K562 (cell line): ENCODE measurements at regions not wholly inside any gene's neighbourhood (a gene's known extent, or its start where the extent isn't known, plus 50 kb on each side); places are given as distances from the start of the nearest gene placed in this dataset.

ENCODE experiments used
- ATAC-seq: fragments of 200-7000 bp; cut with Tn5 transposase; 3 replicates; pipeline ENCODE4 v1.9.1; 2020; ENCODE audit warnings: moderate library complexity
- BruUV-seq: library from RNA; stranded (reverse); fragments of 400-500 nt; replicated peaks from 2 replicates; lab custom pipeline; 2021; lab: Mats Ljungman, UMichigan
- CTCF ChIA-PET: fragments of 300-600 bp; formaldehyde crosslinking; extraction: SDS; loops from one replicate; lab custom pipeline; 2021; ENCODE audit warnings: low intra/inter-chr PET ratio; lab: Yijun Ruan, JAX
- POLR2A ChIA-PET: fragments of 300-600, 350-650 bp; sonication (Branson Sonifier 250); formaldehyde crosslinking; extraction: SDS; loops from one replicate; lab custom pipeline; 2021; ENCODE audit warnings: antibody characterized with exemption, inconsistent platforms; lab: Yijun Ruan, JAX
- DNase-seq, 4 experiments: peaks; one replicate each; pipeline versions ENCODE4 v3.0.0 to v3.0.0-alpha.2; 2011 to 2018; ENCODE audit warnings: low spot score in 3 of 4, mixed read lengths in 3 of 4; ENCODE audit errors: extremely low read depth in 1 of 4
- FAIRE-seq: peaks from 2 replicates; lab custom pipeline; 2011; peaks lifted over from hg19 to GRCh38; lab: Jason Lieb, UNC
- H2AFZ ChIP-seq: 2 replicates; pipeline ENCODE4 v1.6.0; 2011; ENCODE audit warnings: low read depth, low read length, control low read depth, inconsistent platforms
- H3K27ac ChIP-seq: fragments of 200-600 bp; 3 replicates; pipeline ENCODE4 v1.8.0; 2011; ENCODE audit warnings: low read depth, mild to moderate bottlenecking, control low read depth, inconsistent platforms, low read length, moderate library complexity, mixed read lengths; ENCODE audit errors: extremely low read depth
- H3K27me3 ChIP-seq, 2 experiments: fragments of 300-600 bp in 1 of 2; 2 replicates in 1 of 2; 3 replicates in 1 of 2; pipeline versions ENCODE4 v1.6.0 to v1.8.0; 2011; ENCODE audit warnings: inconsistent platforms in 2 of 2, low read length in 2 of 2, mild to moderate bottlenecking in 1 of 2, mixed read lengths in 1 of 2, moderate library complexity in 1 of 2; ENCODE audit not compliant: control insufficient read depth in 2 of 2, insufficient read depth in 2 of 2
- H3K36me3 ChIP-seq: fragments of 300-600 bp; 3 replicates; pipeline ENCODE4 v1.8.0; 2011; ENCODE audit warnings: mild to moderate bottlenecking, low read length, inconsistent platforms; ENCODE audit not compliant: control insufficient read depth, insufficient read depth
- H3K4me1 ChIP-seq, 2 experiments: fragments of 200-600 bp in 1 of 2; replicated peaks in 1 of 2; 2 replicates in 1 of 2; 3 replicates in 1 of 2; pipeline versions ENCODE4 v1.5.1 to v1.8.0; 2011; ENCODE audit warnings: inconsistent platforms in 2 of 2, low read length in 2 of 2, mild to moderate bottlenecking in 1 of 2, mixed read lengths in 1 of 2, moderate library complexity in 1 of 2; ENCODE audit not compliant: control insufficient read depth in 2 of 2, insufficient read depth in 2 of 2
- H3K4me2 ChIP-seq: 2 replicates; pipeline ENCODE4 v1.6.1; 2011; ENCODE audit warnings: low read length, control low read depth, inconsistent platforms, mixed read lengths; ENCODE audit not compliant: insufficient read depth
- H3K4me3 ChIP-seq: fragments of 200-600 bp; sonication (generic), shearing (Covaris generic); 2 replicates; pipeline ENCODE4 v1.5.1; 2016; ENCODE audit warnings: control low read depth, inconsistent platforms
- H3K79me2 ChIP-seq: fragments of 200-600 bp; 3 replicates; pipeline ENCODE4 v1.8.0; 2011; ENCODE audit warnings: low read length, inconsistent platforms; ENCODE audit not compliant: control insufficient read depth, insufficient read depth
- H3K9ac ChIP-seq, 2 experiments: 2 replicates each; pipeline versions ENCODE4 v1.6.0 to v1.6.1; 2011; ENCODE audit warnings: low read depth in 2 of 2, low read length in 2 of 2, control low read depth in 1 of 2, inconsistent platforms in 1 of 2, mild to moderate bottlenecking in 1 of 2, mixed read lengths in 1 of 2; ENCODE audit not compliant: insufficient read depth in 1 of 2
- H3K9me1 ChIP-seq: one replicate; pipeline ENCODE4 v1.6.0; 2011; ENCODE audit warnings: inconsistent platforms, mild to moderate bottlenecking, low read length, moderate library complexity; ENCODE audit not compliant: control insufficient read depth, insufficient read depth
- H3K9me3 ChIP-seq: replicated peaks from 2 replicates; pipeline ENCODE4 v1.5.1; 2011; ENCODE audit warnings: low read depth, low read length, inconsistent platforms; ENCODE audit not compliant: control insufficient read depth, insufficient read depth
- H4K20me1 ChIP-seq: replicated peaks from 2 replicates; pipeline ENCODE4 v1.6.1; 2011; ENCODE audit warnings: low read length, inconsistent platforms, mixed read lengths; ENCODE audit not compliant: control insufficient read depth, insufficient read depth
- MAFK ChIP-seq: IDR thresholded peaks from 2 replicates; pipeline ENCODE4 v1.6.1; 2011; ENCODE audit warnings: low read length, improper control_type of control experiment
- SIX5 ChIP-seq, 2 experiments: IDR thresholded peaks; 2 replicates each; pipeline ENCODE4 v1.6.1; 2011; ENCODE audit warnings: low read length in 2 of 2, borderline replicate concordance in 1 of 2, low read depth in 1 of 2, mild to moderate bottlenecking in 1 of 2, moderate library complexity in 1 of 2; ENCODE audit not compliant: insufficient read depth in 1 of 2
- ZNF431 ChIP-seq: sonication (generic); formaldehyde crosslinking; IDR thresholded peaks from 2 replicates; pipeline ENCODE4 v1.8.0; 2022; ENCODE audit warnings: mild to moderate bottlenecking, missing genetic modification reagents
- ZNF584 ChIP-seq: fragments of 200-800 bp; sonication (Bioruptor generic); IDR thresholded peaks from 2 replicates; pipeline ENCODE4 v1.6.1; 2016; ENCODE audit warnings: low read depth, mild to moderate bottlenecking, missing genetic modification characterization, missing compliant biosample characterization
- whole genome bisulfite sequencing: fragments of 100-300 bp; shearing (Covaris generic); methylation state at CpG from one replicate; pipeline ENCODE4 v1.1.6; 2016; ENCODE audit warnings: low coverage, mixed read lengths; ENCODE audit not compliant: insufficient coverage; ENCODE audit errors: missing lambda C conversion rate; 5-methylcytosine and 5-hydroxymethylcytosine counted together
- in situ Hi-C: fragments of 300-500 bp; cut with MboI; formaldehyde crosslinking; loops from 4 replicates; pipeline ENCODE4 v1.15.0; 2018; ENCODE audit warnings: inconsistent platforms, mixed read lengths
- intact Hi-C: fragments of 100-400 bp; cut with micrococcal nuclease; formaldehyde crosslinking; loops from 2 replicates; pipeline ENCODE4 v1.14.2; 2022

DNA sequence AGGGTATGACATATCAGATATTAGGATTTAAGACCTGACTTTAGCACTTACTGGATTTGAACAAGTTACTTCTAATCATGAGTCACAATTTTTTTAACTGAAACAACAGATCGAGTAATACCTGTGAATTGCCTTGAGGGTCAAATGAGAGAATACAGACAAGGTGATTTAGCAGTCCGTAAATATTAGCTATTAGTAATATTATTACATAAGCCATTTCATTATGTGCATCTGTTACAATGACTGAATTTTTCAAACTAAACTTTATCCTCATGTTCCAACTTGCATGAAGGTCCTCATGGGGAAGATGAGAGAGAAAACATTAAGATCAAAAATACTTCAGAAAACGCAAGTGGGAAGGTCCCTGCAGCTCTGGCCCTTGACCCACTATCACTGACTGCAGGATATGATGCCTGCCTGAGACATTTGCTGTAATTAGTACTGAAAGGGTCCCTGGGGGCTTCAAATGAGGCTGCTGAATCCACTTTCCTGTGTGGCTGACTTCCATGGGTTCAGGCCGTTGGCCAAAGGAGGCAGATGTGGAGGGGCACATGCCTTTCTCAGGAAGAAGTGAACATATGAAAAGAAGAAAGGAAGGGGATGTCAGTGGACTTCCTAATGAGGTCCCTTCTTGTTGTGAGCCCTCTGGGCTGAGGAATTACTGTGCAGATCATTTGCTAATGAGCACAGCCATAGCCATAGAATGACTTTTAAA lies 441.7 kb downstream of the CDH11 start:
- in situ Hi-C loops = no loop called here
- H3K36me3 ChIP-seq = no peaks in the 10 kb centered on the region
- ATAC-seq (no peak), DNase-seq (no peak), FAIRE-seq (no peak)
- H3K9me1 ChIP-seq = no peaks in the 10 kb centered on the region
- ChIA-PET POLR2A (no interaction called here), CTCF (no interaction called here)
- no peaks in the 10 kb centered on the region; the same call in 1 of the 2 replicates for H3K9me3 ChIP-seq
- intact Hi-C loops = no loop called here
- BruUV-seq = no TSS peak
- no peaks in the 10 kb centered on the region for H3K27me3 ChIP-seq
- H3K4me2 ChIP-seq = no peak overlapping the region
- TF ChIP-seq ZNF431 (CRISPR knock-in tag) (no peak), SIX5 (IDR thresholded peaks at IDR 0.05; ENCODE audit: borderline replicate concordance in 1 of 2, insufficient read depth in 1 of 2, low read depth in 1 of 2, low read length in 2 of 2) (no peak)
- H3K9ac ChIP-seq = no peak overlapping the region
- H3K27ac ChIP-seq = no peak overlapping the region
- H3K4me1 ChIP-seq = no peaks in the 10 kb centered on the region
- H3K79me2 ChIP-seq = no peaks in the 10 kb centered on the region
- no peak overlapping the region for H3K4me3 ChIP-seq
- H4K20me1 ChIP-seq = no peaks in the 10 kb centered on the region
- no peak overlapping the region for H2AFZ ChIP-seq
- WGBS = 0% methylated on average over 4 of the region's 4 CpGs

GRCh38 chr16:64669573-64669972 lies 452.3 kb downstream of the CDH11 start:
- intact Hi-C loops = no loop called here
- no peaks in the 10 kb centered on the region for H3K9me1 ChIP-seq
- POLR2A ChIA-PET = no interaction called here
- no peaks in the 10 kb centered on the region for H3K79me2 ChIP-seq
- H2AFZ ChIP-seq = no peak overlapping the region
- ATAC-seq (no peak), DNase-seq (no peak)
- 2% methylated on average over 5 of the region's 8 CpGs for WGBS
- TF ChIP-seq MAFK (peak; percentile 41), ZNF584 (CRISPR knock-in tag) (no peak)
- TF ChIP-seq, all 486 proteins: peak for 1
- no TSS peak for BruUV-seq
- H3K4me3 ChIP-seq = no peak overlapping the region
- no peaks in the 10 kb centered on the region for H3K27me3 ChIP-seq
- in situ Hi-C loops = no loop called here
- H3K27ac ChIP-seq = no peak overlapping the region
- CTCF ChIA-PET = no interaction called here
- no peaks in the 10 kb centered on the region for H4K20me1 ChIP-seq
- H3K9ac ChIP-seq = no peak overlapping the region
- FAIRE-seq = no peak
- no peaks in the 10 kb centered on the region for H3K4me1 ChIP-seq
- no peaks in the 10 kb centered on the region for H3K9me3 ChIP-seq
- no peaks in the 10 kb centered on the region for H3K36me3 ChIP-seq
- no peak overlapping the region for H3K4me2 ChIP-seq
